HG03460 (cell line): ENCODE measurements at regions not wholly inside any gene's neighbourhood (a gene's known extent, or its start where the extent isn't known, plus 50 kb on each side); places are given as distances from the start of the nearest gene placed in this dataset.

Experiments used
- ATAC-seq: cut with Tn5 transposase; IDR thresholded peaks from one replicate; pipeline ENCODE4 v1.9.1; 2021; ENCODE audit not compliant: unreplicated experiment

GRCh38 chr3:124518350-124518749, 211.9 kb upstream of the UMPS start:
- no peak for ATAC-seq

- ATAC-seq, result no peak
Measured at GRCh38 chr3:124519591-124520194, 210.6 kb upstream of the UMPS start.

- ATAC-seq, result no peak
Measured at GRCh38 chr3:124520970-124521369, 209.3 kb upstream of the UMPS start.

DNA sequence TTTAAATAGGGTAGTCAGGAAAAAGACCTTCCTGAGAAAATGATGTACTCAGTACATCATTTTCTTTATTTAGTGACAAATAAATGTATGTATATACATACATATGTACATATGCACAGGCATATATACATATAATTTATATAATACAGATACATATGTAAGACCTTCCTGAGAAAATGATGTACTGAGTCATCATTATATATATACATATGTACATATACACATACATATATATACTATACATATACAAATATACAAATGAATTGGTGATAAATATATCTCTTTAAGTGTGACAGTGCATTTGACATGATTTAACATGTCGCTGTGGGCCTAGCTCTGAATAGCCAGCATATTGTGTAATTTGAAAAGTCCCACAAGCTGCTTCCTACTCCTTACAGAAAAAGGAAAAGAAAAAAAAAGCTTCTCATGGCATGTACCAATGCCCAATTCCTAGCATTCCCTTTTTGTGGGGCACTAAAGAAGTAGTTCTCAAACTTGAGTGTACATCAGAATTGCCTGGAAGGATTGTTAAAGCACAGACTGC, 208.1 kb upstream of the UMPS start:
- ATAC-seq, result no peak

DNA sequence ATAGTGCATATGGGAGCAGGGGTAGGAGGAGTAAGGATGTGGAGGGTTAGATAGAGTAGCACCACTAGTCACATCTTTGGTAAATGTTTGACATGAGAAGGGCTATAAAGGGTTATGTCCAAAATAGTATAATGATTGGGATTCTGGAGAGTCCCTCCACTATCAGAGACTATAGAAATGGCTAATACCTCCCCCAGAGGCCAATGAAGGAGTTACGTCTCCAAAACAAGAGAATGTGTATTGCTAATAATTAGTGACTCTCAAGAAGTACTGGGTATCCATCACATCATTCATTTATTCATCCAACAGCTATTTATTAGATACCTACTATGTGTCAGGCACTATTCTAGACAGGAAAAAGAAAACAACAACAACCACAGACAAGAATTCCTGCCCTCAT, 203.7 kb upstream of the UMPS start:
- no peak for ATAC-seq

GRCh38 chr3:124529826-124530571, 200.3 kb upstream of the UMPS start:
- no peak for ATAC-seq

DNA sequence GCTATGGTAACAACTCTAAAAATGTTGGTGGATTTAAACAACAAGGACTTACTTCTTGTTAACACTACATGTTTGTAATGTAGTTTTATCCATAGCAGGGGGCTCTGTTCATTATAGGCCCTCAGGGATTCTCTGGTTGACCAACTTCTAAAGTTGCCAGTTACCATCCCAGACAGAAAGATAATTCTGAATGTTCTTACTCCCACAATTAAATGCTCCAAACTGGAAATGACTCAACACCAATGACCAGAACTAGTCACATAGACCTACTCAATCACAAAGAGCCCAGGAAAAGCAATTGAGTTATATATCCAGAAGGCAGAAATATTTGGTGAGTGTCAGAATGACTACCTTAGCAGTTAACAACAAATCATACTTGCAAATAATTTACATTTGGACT, 199.3 kb upstream of the UMPS start:
- no peak for ATAC-seq

DNA sequence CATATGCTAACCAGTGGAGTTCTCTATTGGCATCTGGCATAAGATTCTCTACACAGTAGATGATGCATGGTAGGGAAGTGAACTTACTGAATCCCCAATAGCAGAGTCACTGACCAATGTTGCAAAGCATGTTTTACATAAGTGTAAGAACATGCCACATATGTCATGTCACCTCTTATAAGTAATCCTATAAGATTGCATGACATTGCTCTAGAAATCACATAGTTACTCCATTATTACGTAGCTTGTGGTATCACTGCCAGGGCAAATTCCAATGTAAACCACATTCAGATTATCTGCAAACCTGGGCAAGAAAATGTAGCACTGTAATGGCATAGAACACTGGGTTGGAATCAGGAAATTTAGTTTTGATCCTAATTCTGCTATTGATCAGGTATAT, 198.2 kb upstream of the UMPS start:
- ATAC-seq, result no peak

DNA sequence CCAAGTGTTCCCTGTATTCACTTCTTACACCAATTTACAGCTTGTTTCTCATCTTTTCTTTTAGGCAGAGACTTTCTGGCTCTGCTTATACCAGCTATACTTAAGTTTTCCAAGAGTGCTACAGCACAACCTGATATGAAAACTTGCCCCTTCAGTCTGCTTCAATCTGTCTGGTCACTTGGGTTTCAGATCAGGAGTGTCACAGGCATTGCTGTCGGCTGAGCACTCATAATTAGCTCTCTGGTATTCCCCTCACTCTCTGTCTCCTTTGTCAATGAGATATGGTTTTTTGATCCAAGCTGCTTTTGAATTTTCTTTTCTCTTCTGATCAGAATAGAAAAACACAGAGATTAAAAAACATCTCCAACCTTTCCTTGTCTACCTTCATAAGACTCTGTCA, 194.9 kb upstream of the UMPS start:
- ATAC-seq, result no peak

DNA sequence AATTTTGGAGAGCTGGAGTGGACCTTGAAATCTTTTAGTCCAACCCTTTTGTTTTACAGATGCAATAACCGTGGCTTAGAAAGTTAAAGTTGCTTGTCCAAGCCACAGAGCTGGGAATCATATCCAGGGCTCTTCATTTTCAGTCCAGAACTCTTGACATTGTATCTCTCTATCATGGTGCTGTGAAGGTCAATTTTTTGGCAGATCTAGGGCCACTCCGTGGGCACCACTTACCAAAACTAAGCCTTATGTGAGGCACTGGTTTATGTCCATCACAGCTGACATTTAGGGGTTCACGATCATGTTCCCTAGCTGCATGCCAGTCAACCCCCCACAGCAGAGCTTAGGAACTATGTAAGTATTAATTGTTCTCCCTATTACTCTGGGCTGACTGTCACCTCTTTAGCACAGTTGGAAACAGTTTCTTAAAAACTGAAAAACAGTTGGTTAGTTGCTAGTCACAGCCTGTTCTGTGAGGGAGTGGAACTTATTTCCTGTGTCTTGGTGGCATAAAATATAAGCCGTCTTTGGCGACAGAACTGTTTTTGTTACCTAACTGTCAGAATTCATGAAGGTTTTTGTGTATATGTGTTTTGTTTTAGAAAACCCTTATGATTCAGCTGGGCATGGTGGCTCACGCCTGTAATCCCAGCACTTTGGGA, 189.6 kb upstream of the UMPS start:
- ATAC-seq, result no peak

DNA sequence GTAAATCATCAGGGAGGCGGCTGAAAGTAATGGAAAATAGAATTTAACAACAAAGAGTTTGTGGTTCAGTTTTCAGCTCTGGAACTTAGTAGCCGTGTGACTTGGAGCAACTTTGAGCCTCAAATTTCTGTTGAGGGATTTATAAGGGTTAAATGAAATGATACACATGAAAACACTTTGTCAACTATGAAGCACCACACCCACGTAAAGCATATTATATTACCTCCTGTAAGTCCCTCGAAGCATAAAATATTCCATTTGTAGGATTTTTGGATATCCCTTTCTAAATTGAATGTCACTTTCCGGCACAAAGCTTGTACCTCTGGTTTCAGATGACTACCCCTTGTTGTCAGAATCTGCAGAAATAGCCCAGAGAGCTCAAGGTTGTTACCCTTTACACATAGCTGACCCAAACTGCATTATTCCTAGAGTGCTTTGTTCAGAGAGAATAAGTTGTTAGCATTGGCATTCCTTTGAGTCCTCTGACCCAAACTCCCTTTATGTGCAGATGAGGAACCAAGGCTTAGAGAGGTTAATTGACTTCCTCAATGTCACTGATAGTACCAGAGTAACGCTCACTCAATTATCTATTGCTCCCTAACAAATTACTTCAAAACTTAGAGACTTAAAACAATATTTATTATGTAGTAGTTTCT, 187.9 kb upstream of the UMPS start:
- no peak for ATAC-seq

DNA sequence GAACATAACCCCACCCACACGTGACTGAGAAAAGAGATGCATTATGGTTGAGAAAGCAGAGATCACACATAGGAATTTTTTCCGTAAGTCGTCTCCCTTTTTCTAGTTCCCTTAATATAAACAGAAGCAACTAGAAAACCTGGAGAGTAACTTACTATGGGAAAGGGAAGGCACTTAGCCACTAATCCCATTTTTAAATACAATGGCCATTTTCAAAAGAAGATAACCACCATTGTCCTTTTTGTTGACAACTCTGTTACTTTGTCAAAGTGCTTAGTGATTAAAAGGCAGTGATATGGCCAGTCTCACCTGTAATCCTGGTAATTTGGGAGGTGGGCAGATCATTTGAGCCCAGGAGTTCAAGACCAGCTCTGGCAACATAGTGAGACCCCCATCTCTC, 184.4 kb upstream of the UMPS start:
- no peak for ATAC-seq

- ATAC-seq, result no peak
Measured at GRCh38 chr3:124552224-124552623, 178.0 kb upstream of the UMPS start.

DNA sequence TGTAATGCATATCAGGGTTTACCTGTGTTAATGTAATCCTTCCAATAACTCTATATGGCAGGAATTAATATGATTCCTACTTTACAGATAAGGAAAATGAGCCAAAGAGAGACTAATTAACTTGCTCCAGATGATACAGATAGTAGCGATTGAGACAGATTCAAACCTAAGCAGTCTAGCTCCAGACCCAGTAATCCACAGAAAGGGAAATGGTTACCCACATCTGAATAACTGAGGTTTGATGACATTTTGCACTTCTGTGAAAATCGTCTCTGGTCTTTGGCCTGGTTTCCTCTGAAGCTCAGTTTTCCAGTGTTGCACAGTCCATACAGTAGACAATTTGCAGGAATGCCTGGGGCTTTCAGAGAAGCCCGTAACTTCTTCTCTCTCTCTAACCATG, 177.1 kb upstream of the UMPS start:
- ATAC-seq, result no peak

- ATAC-seq, result no peak
Measured at GRCh38 chr3:124556636-124557035, 173.6 kb upstream of the UMPS start.

DNA sequence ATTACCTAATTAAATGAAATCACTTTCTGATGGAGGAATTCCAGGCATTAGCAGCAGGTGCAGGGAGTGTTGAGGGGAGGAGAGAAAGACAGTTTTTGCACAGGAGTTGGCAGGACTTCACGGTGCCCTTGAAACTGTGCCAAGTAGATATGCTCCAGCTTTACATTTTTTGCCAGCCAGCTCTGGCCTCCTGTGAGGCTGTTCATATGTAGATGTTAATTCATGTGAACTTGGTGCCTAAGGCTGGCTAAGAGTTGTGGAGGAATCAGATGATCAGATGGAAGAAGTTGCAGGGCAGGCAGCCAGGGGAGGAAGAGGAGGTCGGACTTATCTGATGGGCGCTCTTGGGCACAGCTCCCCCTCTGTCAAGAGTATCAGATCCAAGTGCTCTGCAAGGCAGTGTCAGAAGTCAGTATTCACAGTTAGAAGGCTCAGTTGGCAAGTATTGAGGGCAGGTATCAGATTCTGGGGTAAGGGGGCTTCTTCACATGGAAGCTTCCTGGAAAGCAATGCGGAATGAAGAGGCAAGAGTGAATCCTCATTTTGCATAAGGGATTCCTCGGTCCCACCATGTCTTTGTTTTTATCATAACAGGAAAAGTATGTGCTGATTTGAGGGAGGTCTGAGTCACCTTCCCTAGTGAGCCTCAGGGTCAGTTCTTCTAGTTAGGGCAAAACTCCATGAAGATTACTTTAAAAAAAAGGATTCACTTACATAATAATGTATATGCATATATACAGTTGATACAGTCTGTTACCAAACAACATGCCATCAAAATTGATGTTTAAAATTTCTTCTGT, 172.6 kb upstream of the UMPS start:
- ATAC-seq, result no peak

GRCh38 chr3:124558991-124559845, 171.0 kb upstream of the UMPS start:
- ATAC-seq, result no peak

DNA sequence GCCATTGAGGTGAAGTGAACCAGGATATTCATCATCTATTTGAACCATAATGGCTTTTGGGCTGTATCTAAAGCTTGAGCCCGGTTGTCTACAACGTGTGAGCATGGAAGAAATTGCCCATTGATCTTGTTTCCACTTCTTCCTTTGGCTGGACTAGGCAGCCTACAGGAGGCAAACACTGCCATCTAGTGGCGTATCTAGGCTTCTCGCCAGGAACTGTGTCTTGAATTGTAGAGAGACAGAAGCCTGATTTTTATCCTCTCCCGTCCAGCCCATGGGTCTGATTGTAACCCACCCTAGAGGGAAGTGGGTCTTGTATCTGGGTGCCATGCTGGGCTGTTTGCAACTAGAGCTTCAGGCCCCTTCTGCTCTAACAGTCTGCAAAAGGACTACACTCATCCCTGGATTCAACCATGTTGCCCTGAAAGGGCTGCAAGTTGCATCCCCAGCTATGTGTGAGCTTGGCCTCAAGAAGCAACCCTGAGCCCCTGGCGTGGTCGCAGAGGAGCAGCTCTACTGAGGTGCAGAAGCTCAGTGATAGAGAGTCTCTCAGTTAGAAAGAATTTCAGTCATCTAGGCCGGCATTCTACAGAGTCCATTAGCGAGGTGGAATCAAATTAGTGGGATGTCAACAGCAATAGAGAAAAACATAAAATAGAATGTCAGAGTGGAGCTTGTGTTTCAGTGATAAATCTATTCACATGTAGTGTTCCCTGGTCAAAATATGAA, 170.2 kb upstream of the UMPS start:
- no peak for ATAC-seq

DNA sequence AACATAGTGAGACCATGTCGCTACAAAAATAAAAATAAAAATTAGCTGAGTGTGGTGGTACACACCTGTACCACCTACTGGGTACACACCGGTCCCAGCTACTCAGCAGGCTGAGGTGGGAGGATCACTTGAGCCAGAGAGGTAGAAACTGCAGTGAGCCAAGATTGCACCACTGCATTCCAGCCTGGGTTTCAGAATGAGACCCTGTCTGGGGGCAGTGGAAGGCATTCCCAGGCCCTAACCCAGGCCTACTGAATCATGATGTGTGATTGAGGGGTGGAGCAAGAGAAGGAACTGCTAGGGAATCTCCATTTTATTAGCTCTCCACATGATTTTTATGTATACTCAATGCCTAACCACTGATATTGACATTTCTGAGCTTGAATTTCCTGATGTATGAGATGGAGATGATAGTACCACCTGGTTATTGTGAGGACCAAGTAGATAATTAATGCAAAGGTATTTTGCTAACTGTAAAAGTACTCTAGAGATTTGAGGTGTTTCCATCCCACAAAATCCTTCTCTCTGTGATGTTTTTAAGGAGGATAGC, 169.5 kb upstream of the UMPS start:
- no peak for ATAC-seq
